ENCODE measurements at regions not wholly inside any gene's neighbourhood (a gene's known extent, or its start where the extent isn't known, plus 50 kb on each side); places are given as distances from the start of the nearest gene placed in this dataset.
A peak's percentile ranks its signal among the peaks of the same experiment; 100 is the strongest.

- Histone ChIP-seq H3K27ac (ENCODE audit: low read depth, low read length) (no peak overlapping the region), H4K20me1 (ENCODE audit: insufficient read depth, low read length) (no peaks in the 10 kb centered on the region), H3K4me2 (ENCODE audit: low read length) (peak overlapping the region; percentile 24), H3K4me3 (ENCODE audit: insufficient read depth, low read depth, low read length) (no peak overlapping the region), H3K79me2 (ENCODE audit: insufficient read depth, low read length) (no peaks in the 10 kb centered on the region), H3K9me3 (ENCODE audit: insufficient read depth, low read depth, low read length) (no peaks in the 10 kb centered on the region), H3K9ac (ENCODE audit: low read length) (no peak overlapping the region), H3K27me3 (ENCODE audit: insufficient read depth, low read length) (no peaks in the 10 kb centered on the region), H3K4me1 (ENCODE audit: insufficient read depth, low read length) (no peaks in the 10 kb centered on the region), H3K36me3 (ENCODE audit: insufficient read depth, low read length) (no peaks in the 10 kb centered on the region), H2AFZ (ENCODE audit: low read depth, low read length) (no peak overlapping the region)
- Mint-ChIP-seq H3K27me3 (ENCODE audit: low read depth, unreplicated experiment) (no peaks in the 10 kb centered on the region), H3K4me1 (ENCODE audit: low read depth, unreplicated experiment) (peaks cover 10% of the 10 kb centered on the region), H3K9me3 (ENCODE audit: unreplicated experiment) (no peaks in the 10 kb centered on the region), H3K36me3 (ENCODE audit: low read depth, unreplicated experiment) (no peaks in the 10 kb centered on the region), H3K4me3 (ENCODE audit: unreplicated experiment) (no peak overlapping the region), H3K27ac (ENCODE audit: unreplicated experiment) (no peak overlapping the region)
- no peak for FAIRE-seq
- TF ChIP-seq CTCF (IDR thresholded peaks at IDR 0.05; ENCODE audit: insufficient read depth, low read depth, low read length) (no peak), EZH2 (IDR thresholded peaks at IDR 0.05; ENCODE audit: insufficient read depth, low read length) (no peak)
- DNase-seq (ENCODE audit: low read depth), result peak; percentile 29
These were observed 105.9 kb upstream of the BCAT1 start for GRCh38 chr12:25054783-25055144.

- Mint-ChIP-seq H3K4me1 (ENCODE audit: low read depth, unreplicated experiment) (peaks cover 10% of the 10 kb centered on the region), H3K4me3 (ENCODE audit: unreplicated experiment) (no peak overlapping the region), H3K27ac (ENCODE audit: unreplicated experiment) (no peak overlapping the region), H3K9me3 (ENCODE audit: unreplicated experiment) (no peaks in the 10 kb centered on the region), H3K27me3 (ENCODE audit: low read depth, unreplicated experiment) (no peaks in the 10 kb centered on the region), H3K36me3 (ENCODE audit: low read depth, unreplicated experiment) (no peaks in the 10 kb centered on the region)
- TF ChIP-seq EZH2 (IDR thresholded peaks at IDR 0.05; ENCODE audit: insufficient read depth, low read length), result no peak
- Histone ChIP-seq H3K9ac (ENCODE audit: low read length) (no peak overlapping the region), H3K9me3 (ENCODE audit: insufficient read depth, low read depth, low read length) (no peaks in the 10 kb centered on the region), H2AFZ (ENCODE audit: low read depth, low read length) (no peak overlapping the region), H3K36me3 (ENCODE audit: insufficient read depth, low read length) (no peaks in the 10 kb centered on the region), H3K4me1 (ENCODE audit: insufficient read depth, low read length) (no peaks in the 10 kb centered on the region), H3K27ac (ENCODE audit: low read depth, low read length) (no peak overlapping the region), H3K4me3 (ENCODE audit: insufficient read depth, low read depth, low read length) (no peak overlapping the region), H3K4me2 (ENCODE audit: low read length) (peak overlapping the region; percentile 24), H3K27me3 (ENCODE audit: insufficient read depth, low read length) (no peaks in the 10 kb centered on the region), H3K79me2 (ENCODE audit: insufficient read depth, low read length) (no peaks in the 10 kb centered on the region), H4K20me1 (ENCODE audit: insufficient read depth, low read length) (no peaks in the 10 kb centered on the region)
- peak; percentile 5 for DNase-seq (ENCODE audit: low read depth)
- no peak for FAIRE-seq
These were observed 105.3 kb upstream of the BCAT1 start for GRCh38 chr12:25054076-25054782.

GRCh38 chr12:25052914-25053211 lies 104.0 kb upstream of the BCAT1 start:
- Histone ChIP-seq H3K4me1 (ENCODE audit: insufficient read depth, low read length) (no peaks in the 10 kb centered on the region), H3K27me3 (ENCODE audit: insufficient read depth, low read length) (no peaks in the 10 kb centered on the region), H3K9me3 (ENCODE audit: insufficient read depth, low read depth, low read length) (no peaks in the 10 kb centered on the region), H3K36me3 (ENCODE audit: insufficient read depth, low read length) (no peaks in the 10 kb centered on the region), H3K9ac (ENCODE audit: low read length) (no peak overlapping the region), H3K79me2 (ENCODE audit: insufficient read depth, low read length) (no peaks in the 10 kb centered on the region), H3K27ac (ENCODE audit: low read depth, low read length) (no peak overlapping the region), H4K20me1 (ENCODE audit: insufficient read depth, low read length) (no peaks in the 10 kb centered on the region), H3K4me3 (ENCODE audit: insufficient read depth, low read depth, low read length) (no peak overlapping the region), H2AFZ (ENCODE audit: low read depth, low read length) (no peak overlapping the region), H3K4me2 (ENCODE audit: low read length) (no peak overlapping the region)
- Mint-ChIP-seq H3K4me3 (ENCODE audit: unreplicated experiment) (no peak overlapping the region), H3K9me3 (ENCODE audit: unreplicated experiment) (no peaks in the 10 kb centered on the region), H3K27ac (ENCODE audit: unreplicated experiment) (no peak overlapping the region), H3K4me1 (ENCODE audit: low read depth, unreplicated experiment) (peaks cover 10% of the 10 kb centered on the region), H3K36me3 (ENCODE audit: low read depth, unreplicated experiment) (no peaks in the 10 kb centered on the region), H3K27me3 (ENCODE audit: low read depth, unreplicated experiment) (no peaks in the 10 kb centered on the region)
- no peak for TF ChIP-seq EZH2 (IDR thresholded peaks at IDR 0.05; ENCODE audit: insufficient read depth, low read length)
- no peak for TF ChIP-seq CTCF (IDR thresholded peaks at IDR 0.05; ENCODE audit: insufficient read depth, low read depth, low read length)
- no peak for DNase-seq (ENCODE audit: low read depth)
- FAIRE-seq, result no peak

All from astrocyte (in vitro differentiated cells and primary cell).